ENCODE measurements at regions not wholly inside any gene's neighbourhood (a gene's known extent, or its start where the extent isn't known, plus 50 kb on each side); places are given as distances from the start of the nearest gene placed in this dataset.

DNA sequence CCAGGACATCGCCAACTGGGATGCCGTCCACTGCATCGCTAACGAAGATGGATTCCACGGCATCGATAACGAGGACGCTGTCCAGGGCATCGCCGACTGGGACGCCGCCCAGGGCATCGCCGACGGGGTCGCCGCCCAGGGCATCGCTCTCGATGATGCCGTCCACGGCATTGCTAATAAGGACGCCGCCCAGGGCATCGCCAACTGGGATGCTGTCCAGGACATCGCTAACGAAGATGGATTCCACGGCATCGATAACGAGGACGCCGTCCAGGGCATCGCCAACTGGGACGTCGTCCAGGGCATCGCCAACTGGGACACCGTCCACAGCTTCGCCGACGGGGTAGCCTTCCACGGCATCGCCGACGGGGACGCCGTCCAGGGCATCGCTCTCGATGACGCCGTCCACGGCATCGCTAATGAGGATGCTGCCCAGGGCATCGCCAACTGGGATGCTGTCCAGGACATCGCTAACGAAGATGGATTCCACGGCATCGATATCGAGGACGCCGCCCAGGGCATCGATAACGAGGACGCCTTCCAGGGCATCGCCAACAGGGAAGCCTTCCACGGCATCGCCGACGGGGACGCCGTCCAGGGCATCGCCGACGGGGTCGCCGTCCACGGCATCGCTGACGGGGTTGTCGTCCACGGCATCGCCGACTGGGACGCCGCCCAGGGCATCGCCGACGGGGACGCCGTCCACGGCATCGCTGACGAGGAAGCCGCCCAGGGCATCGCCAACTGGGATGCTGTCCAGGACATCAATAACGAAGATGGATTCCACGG lies 948.4 kb downstream of the TUBA3C start:
- TF ChIP-seq, protein P1, sequence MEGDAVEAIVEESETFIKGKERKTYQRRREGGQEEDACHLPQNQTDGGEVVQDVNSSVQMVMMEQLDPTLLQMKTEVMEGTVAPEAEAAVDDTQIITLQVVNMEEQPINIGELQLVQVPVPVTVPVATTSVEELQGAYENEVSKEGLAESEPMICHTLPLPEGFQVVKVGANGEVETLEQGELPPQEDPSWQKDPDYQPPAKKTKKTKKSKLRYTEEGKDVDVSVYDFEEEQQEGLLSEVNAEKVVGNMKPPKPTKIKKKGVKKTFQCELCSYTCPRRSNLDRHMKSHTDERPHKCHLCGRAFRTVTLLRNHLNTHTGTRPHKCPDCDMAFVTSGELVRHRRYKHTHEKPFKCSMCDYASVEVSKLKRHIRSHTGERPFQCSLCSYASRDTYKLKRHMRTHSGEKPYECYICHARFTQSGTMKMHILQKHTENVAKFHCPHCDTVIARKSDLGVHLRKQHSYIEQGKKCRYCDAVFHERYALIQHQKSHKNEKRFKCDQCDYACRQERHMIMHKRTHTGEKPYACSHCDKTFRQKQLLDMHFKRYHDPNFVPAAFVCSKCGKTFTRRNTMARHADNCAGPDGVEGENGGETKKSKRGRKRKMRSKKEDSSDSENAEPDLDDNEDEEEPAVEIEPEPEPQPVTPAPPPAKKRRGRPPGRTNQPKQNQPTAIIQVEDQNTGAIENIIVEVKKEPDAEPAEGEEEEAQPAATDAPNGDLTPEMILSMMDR (IDR thresholded peaks at IDR 0.05) = no peak
- TF ChIP-seq EP300 (IDR thresholded peaks at IDR 0.05) (no peak), POLR2A (IDR thresholded peaks at IDR 0.05) (no peak)

All from ovary (tissue), 3 donors.